SW 1271 (cell line): ENCODE measurements at regions not wholly inside any gene's neighbourhood (a gene's known extent, or its start where the extent isn't known, plus 50 kb on each side); places are given as distances from the start of the nearest gene placed in this dataset.
"Not testable (repeated sequence)": the region's sequence is repeated elsewhere in the genome, so short reads cannot be mapped to it uniquely, and the experiment has no call there.

ENCODE experiments used
- DNase-seq, 2 experiments: peaks; one replicate each; lab custom pipeline; 2025; lab: John Stamatoyannopoulos, UW

- DNase-seq = no peak
Measured at GRCh38 chr15:36075333-36075732, 504.1 kb upstream of the CDIN1 start.

- no peak for DNase-seq
Measured at GRCh38 chr15:36079021-36079420, 500.4 kb upstream of the CDIN1 start.

GRCh38 chr15:36080759-36081158 is 498.7 kb upstream of the CDIN1 start:
- no peak for DNase-seq

- no peak for DNase-seq
Measured at GRCh38 chr15:36090286-36090946, 489.0 kb upstream of the CDIN1 start.

- DNase-seq = no peak
Measured at GRCh38 chr15:36106640-36107335, 472.6 kb upstream of the CDIN1 start.

GRCh38 chr15:36108541-36108940 is 470.9 kb upstream of the CDIN1 start:
- no peak for DNase-seq

GRCh38 chr15:36109943-36110658 is 469.3 kb upstream of the CDIN1 start:
- no peak for DNase-seq

- no peak for DNase-seq
Measured at GRCh38 chr15:36110659-36110993, 468.8 kb upstream of the CDIN1 start.

- DNase-seq = no peak
Measured at GRCh38 chr15:36117296-36117787, 462.1 kb upstream of the CDIN1 start.

GRCh38 chr15:36126194-36126593 is 453.2 kb upstream of the CDIN1 start:
- DNase-seq = no peak

GRCh38 chr15:36130641-36131310 is 448.6 kb upstream of the CDIN1 start:
- DNase-seq = no peak

GRCh38 chr15:36133742-36134141 is 445.7 kb upstream of the CDIN1 start:
- no peak for DNase-seq

- DNase-seq = no peak
Measured at GRCh38 chr15:36136049-36136448, 443.4 kb upstream of the CDIN1 start.

GRCh38 chr15:36152936-36153335 is 426.5 kb upstream of the CDIN1 start:
- DNase-seq = no peak

- no peak for DNase-seq
Measured at GRCh38 chr15:36156879-36157427, 422.5 kb upstream of the CDIN1 start.

GRCh38 chr15:36160351-36160750 is 419.1 kb upstream of the CDIN1 start:
- no peak for DNase-seq

GRCh38 chr15:36161108-36161507 is 418.3 kb upstream of the CDIN1 start:
- no peak for DNase-seq

GRCh38 chr15:36161771-36162212 is 417.6 kb upstream of the CDIN1 start:
- no peak for DNase-seq

- not testable (repeated sequence) for DNase-seq
Measured at GRCh38 chr15:36163983-36164382, 415.4 kb upstream of the CDIN1 start.

GRCh38 chr15:36172955-36173354 is 406.5 kb upstream of the CDIN1 start:
- no peak for DNase-seq

GRCh38 chr15:36175186-36175740 is 404.2 kb upstream of the CDIN1 start:
- no peak for DNase-seq
